IMR-90 (cell line): ENCODE measurements at regions not wholly inside any gene's neighbourhood (a gene's known extent, or its start where the extent isn't known, plus 50 kb on each side); places are given as distances from the start of the nearest gene placed in this dataset.

ENCODE experiments used
- ATAC-seq: fragments of 200-7000 bp; cut with Tn5 transposase; 2 replicates; pipeline ENCODE4 v1.9.1; 2020; ENCODE audit warnings: low read depth, mild to moderate bottlenecking, moderate library complexity
- BruUV-seq: library from RNA; stranded (reverse); fragments of 400-500 nt; replicated peaks from 2 replicates; lab custom pipeline; 2021; lab: Mats Ljungman, UMichigan
- CTCF ChIA-PET: fragments of 300-600 bp; formaldehyde crosslinking; extraction: SDS; loops from one replicate; lab custom pipeline; 2021; ENCODE audit warnings: antibody characterized with exemption; lab: Yijun Ruan, JAX
- POLR2A ChIA-PET: fragments of 300-600 bp; sonication (Branson Sonifier 250); formaldehyde crosslinking; loops from one replicate; lab custom pipeline; 2022; ENCODE audit warnings: antibody characterized with exemption; ENCODE audit not compliant: unreplicated experiment; lab: Charles Lee
- DNase-seq: peaks from one replicate; pipeline ENCODE4 v3.0.0; 2013
- H2AFZ ChIP-seq: replicated peaks from 2 replicates; pipeline ENCODE3; 2013; ENCODE audit warnings: low read length, mild to moderate bottlenecking; ENCODE audit not compliant: poor library complexity
- H2AK5ac ChIP-seq: 2 replicates; pipeline ENCODE4 v1.6.1; 2013; ENCODE audit warnings: low read depth, low read length, inconsistent platforms
- H2AK9ac ChIP-seq: replicated peaks from 2 replicates; pipeline ENCODE3; 2013; ENCODE audit warnings: mild to moderate bottlenecking, low read depth, low read length, moderate library complexity; ENCODE audit not compliant: poor library complexity
- H2BK120ac ChIP-seq: 2 replicates; pipeline ENCODE4 v1.6.1; 2013; ENCODE audit warnings: low read depth, low read length, inconsistent platforms
- H2BK15ac ChIP-seq: 3 replicates; pipeline ENCODE4 v1.6.1; 2013; ENCODE audit warnings: low read depth, low read length, inconsistent platforms
- H2BK20ac ChIP-seq: 2 replicates; pipeline ENCODE4 v1.6.1; 2013; ENCODE audit warnings: low read depth, mild to moderate bottlenecking, inconsistent platforms, low read length, moderate library complexity
- H2BK5ac ChIP-seq: 2 replicates; pipeline ENCODE4 v1.6.1; 2013; ENCODE audit warnings: mild to moderate bottlenecking, low read depth, low read length, inconsistent platforms; ENCODE audit not compliant: poor library complexity, severe bottlenecking
- H3K14ac ChIP-seq: replicated peaks from 2 replicates; pipeline ENCODE4 v1.6.1; 2013; ENCODE audit warnings: low read depth, low read length, inconsistent platforms
- H3K18ac ChIP-seq: 2 replicates; pipeline ENCODE4 v1.6.1; 2013; ENCODE audit warnings: low read depth, low read length, control low read depth
- H3K23ac ChIP-seq: 2 replicates; pipeline ENCODE4 v1.6.1; 2013; ENCODE audit warnings: low read depth, low read length, inconsistent platforms
- H3K27ac ChIP-seq: 2 replicates; pipeline ENCODE4 v1.5.1; 2013; ENCODE audit warnings: mild to moderate bottlenecking, control low read depth, low read length; ENCODE audit not compliant: insufficient read depth
- H3K27me3 ChIP-seq: 2 replicates; pipeline ENCODE4 v1.6.1; 2013; ENCODE audit warnings: low read length; ENCODE audit not compliant: control insufficient read depth, insufficient read depth
- H3K36me3 ChIP-seq: 2 replicates; pipeline ENCODE4 v1.6.1; 2013; ENCODE audit warnings: low read length, mixed read lengths; ENCODE audit not compliant: control insufficient read depth, insufficient read depth
- H3K4ac ChIP-seq: 2 replicates; pipeline ENCODE4 v1.6.1; 2013; ENCODE audit warnings: low read depth, low read length, inconsistent platforms
- H3K4me1 ChIP-seq: 2 replicates; pipeline ENCODE4 v1.6.1; 2013; ENCODE audit warnings: low read length, mixed read lengths; ENCODE audit not compliant: control insufficient read depth, insufficient read depth
- H3K4me2 ChIP-seq: 2 replicates; pipeline ENCODE4 v1.6.1; 2013; ENCODE audit warnings: low read depth, mild to moderate bottlenecking, control low read depth, low read length, moderate library complexity
- H3K4me3 ChIP-seq: 2 replicates; pipeline ENCODE4 v1.5.1; 2013; ENCODE audit warnings: low read depth, mild to moderate bottlenecking, control low read depth, low read length, moderate library complexity; ENCODE audit not compliant: insufficient read depth
- H3K56ac ChIP-seq: 2 replicates; pipeline ENCODE4 v1.6.1; 2013; ENCODE audit warnings: low read length, inconsistent platforms; ENCODE audit not compliant: insufficient read depth; ENCODE audit errors: extremely low read depth
- H3K79me1 ChIP-seq, 2 experiments: 2 replicates each; pipeline ENCODE4 v1.6.1; 2013; ENCODE audit warnings: low read length in 2 of 2, inconsistent platforms in 1 of 2, low read depth in 1 of 2
- H3K9ac ChIP-seq: 2 replicates; pipeline ENCODE4 v1.6.1; 2013; ENCODE audit warnings: low read depth, low read length, control low read depth
- H3K9me1 ChIP-seq: 2 replicates; pipeline ENCODE4 v1.6.1; 2013; ENCODE audit warnings: low read length, inconsistent platforms; ENCODE audit not compliant: insufficient read depth
- H3K9me3 ChIP-seq: 2 replicates; pipeline ENCODE4 v1.6.1; 2013; ENCODE audit warnings: low read length; ENCODE audit not compliant: control insufficient read depth, insufficient read depth
- H4K20me1 ChIP-seq: 2 replicates; pipeline ENCODE4 v1.6.1; 2013; ENCODE audit warnings: low read length, inconsistent platforms; ENCODE audit not compliant: insufficient read depth
- H4K5ac ChIP-seq: 2 replicates; pipeline ENCODE4 v1.6.1; 2013; ENCODE audit warnings: mild to moderate bottlenecking, low read depth, low read length, control low read depth
- H4K8ac ChIP-seq, 2 experiments: 2 replicates each; pipeline ENCODE4 v1.6.1; 2013; ENCODE audit warnings: low read depth in 2 of 2, low read length in 2 of 2, control low read depth in 1 of 2, inconsistent platforms in 1 of 2
- H4K91ac ChIP-seq: 2 replicates; pipeline ENCODE4 v1.6.1; 2013; ENCODE audit warnings: low read depth, low read length, inconsistent platforms; ENCODE audit not compliant: insufficient read depth
- CEBPB ChIP-seq: IDR thresholded peaks from 2 replicates; pipeline ENCODE4 v1.6.1; 2012; ENCODE audit warnings: low read depth, low read length, improper control_type of control experiment
- ELK1 ChIP-seq: fragments of 150-350 bp; IDR thresholded peaks from 2 replicates; pipeline ENCODE4 v1.6.1; 2016; ENCODE audit warnings: low read depth, mild to moderate bottlenecking, low read length, moderate library complexity, borderline replicate concordance
- MAFK ChIP-seq: IDR thresholded peaks from 2 replicates; pipeline ENCODE4 v1.6.1; 2012; ENCODE audit warnings: low read depth, low read length, improper control_type of control experiment
- MXI1 ChIP-seq: IDR thresholded peaks from 2 replicates; pipeline ENCODE4 v1.6.1; 2012; ENCODE audit warnings: low read depth, mild to moderate bottlenecking, low read length, moderate library complexity, borderline replicate concordance
- RAD21 ChIP-seq: IDR thresholded peaks from 2 replicates; pipeline ENCODE4 v1.6.1; 2012; ENCODE audit warnings: low read length, improper control_type of control experiment
- RCOR1 ChIP-seq: IDR thresholded peaks from 2 replicates; pipeline ENCODE4 v1.6.1; 2012; ENCODE audit warnings: mild to moderate bottlenecking, low read length, improper control_type of control experiment; ENCODE audit not compliant: insufficient replicate concordance
- USF2 ChIP-seq: fragments of 150-350 bp; IDR thresholded peaks from 2 replicates; pipeline ENCODE4 v1.6.1; 2017; ENCODE audit warnings: mild to moderate bottlenecking, antibody characterized with exemption, low read length, low read depth
- WGBS, 2 experiments: methylation state at CpG; one replicate each; pipeline versions ENCODE4 v1.1.5 to v1.1.7; 2013; ENCODE audit warnings: missing lambda C conversion rate in 2 of 2; ENCODE audit not compliant: insufficient read length in 1 of 2; ENCODE audit errors: extremely low coverage in 2 of 2; 5-methylcytosine and 5-hydroxymethylcytosine counted together
- dilution Hi-C: fragments of 300-500 bp; cut with HindIII; formaldehyde crosslinking; loops from one replicate; pipeline ENCODE4 v1.14.3; 2018; ENCODE audit warnings: low sequenced_read_pairs; ENCODE audit not compliant: unreplicated experiment
- in situ Hi-C: fragments of 300-500 bp; cut with MboI; formaldehyde crosslinking; loops from 3 replicates; pipeline ENCODE4 v1.14.3; 2019; ENCODE audit warnings: low sequenced_read_pairs, inconsistent platforms, mixed read lengths
- intact Hi-C: fragments of 100-400 bp; cut with micrococcal nuclease; formaldehyde crosslinking; loops from 2 replicates; pipeline ENCODE4 v1.10.0; 2022

- H2AFZ ChIP-seq, result no peak overlapping the region
- no peak overlapping the region for H2BK20ac ChIP-seq
- ChIA-PET POLR2A (no interaction called here), CTCF (no interaction called here)
- no peaks in the 10 kb centered on the region for H3K9me1 ChIP-seq
- H3K36me3 ChIP-seq, result no peaks in the 10 kb centered on the region
- no peak overlapping the region for H3K23ac ChIP-seq
- H4K8ac ChIP-seq, result no peak overlapping the region
- no peak overlapping the region for H3K56ac ChIP-seq
- ATAC-seq (no peak), DNase-seq (no peak)
- peaks cover 58% of the 10 kb centered on the region for H3K9me3 ChIP-seq
- H2AK5ac ChIP-seq, result no peak overlapping the region
- no peak overlapping the region for H3K18ac ChIP-seq
- H3K14ac ChIP-seq, result no peak overlapping the region
- no peak overlapping the region for H4K5ac ChIP-seq
- no peak overlapping the region for H3K4ac ChIP-seq
- no peak overlapping the region for H3K4me2 ChIP-seq
- no peak overlapping the region for H2BK5ac ChIP-seq
- H2BK120ac ChIP-seq, result no peak overlapping the region
- H4K20me1 ChIP-seq, result no peaks in the 10 kb centered on the region
- BruUV-seq, result no TSS peak
- dilution Hi-C loops, result no loop called here
- H3K9ac ChIP-seq, result no peak overlapping the region
- H2AK9ac ChIP-seq, result no peak overlapping the region
- no peaks in the 10 kb centered on the region for H3K79me1 ChIP-seq
- H3K4me1 ChIP-seq, result no peaks in the 10 kb centered on the region
- in situ Hi-C loops, result no loop called here
- TF ChIP-seq USF2 (no peak), RAD21 (no peak), MXI1 (no peak), CEBPB (no peak), RCOR1 (no peak), MAFK (no peak), ELK1 (no peak)
- no peak overlapping the region for H3K27ac ChIP-seq
- no peaks in the 10 kb centered on the region for H3K27me3 ChIP-seq
- H2BK15ac ChIP-seq, result no peak overlapping the region
- no peak overlapping the region for H4K91ac ChIP-seq
- no peak overlapping the region for H3K4me3 ChIP-seq
- WGBS, 2 experiments, result no CpG with 5 or more reads among the region's 14 CpGs
- intact Hi-C loops, result no loop called here
Measured at GRCh38 chr12:34334538-34334937, 312.2 kb downstream of the ALG10 start.
